ENCODE measurements at regions not wholly inside any gene's neighbourhood (a gene's known extent, or its start where the extent isn't known, plus 50 kb on each side); places are given as distances from the start of the nearest gene placed in this dataset.
"Not testable (repeated sequence)": the region's sequence is repeated elsewhere in the genome, so short reads cannot be mapped to it uniquely, and the experiment has no call there.

GRCh38 chr9:80775971-80776370, 913.4 kb downstream of the TLE1 start:
- no peak overlapping the region for H3K9ac ChIP-seq (ENCODE audit: low read length)
- no peaks in the 10 kb centered on the region for H3K9me2 ChIP-seq (replicated peaks; ENCODE audit: insufficient read depth, low read length)
- H3K4me2 ChIP-seq (ENCODE audit: low read depth, low read length, poor library complexity, severe bottlenecking) = no peak overlapping the region
- no peak for DNase-seq
- no peak overlapping the region for H3K4me3 ChIP-seq (ENCODE audit: low read length)
- no peaks in the 10 kb centered on the region for H3K36me3 ChIP-seq (ENCODE audit: insufficient read depth, low read length)
- no peaks in the 10 kb centered on the region for H4K20me1 ChIP-seq (ENCODE audit: insufficient read depth, low read depth, low read length)
- H3K27me3 ChIP-seq (ENCODE audit: low read length) = no peaks in the 10 kb centered on the region
- no peaks in the 10 kb centered on the region for H3K79me2 ChIP-seq (ENCODE audit: low read length)
- no peak overlapping the region for H2AFZ ChIP-seq (ENCODE audit: low read length)
- peaks cover 20% of the 10 kb centered on the region for H3K9me3 ChIP-seq (ENCODE audit: low read length)
- no peaks in the 10 kb centered on the region for H3K4me1 ChIP-seq (ENCODE audit: low read length)
- no peak overlapping the region for H3K27ac ChIP-seq (ENCODE audit: low read length)

GRCh38 chr9:80775530-80775929, 913.8 kb downstream of the TLE1 start:
- no peak overlapping the region for H3K27ac ChIP-seq (ENCODE audit: low read length)
- H2AFZ ChIP-seq (ENCODE audit: low read length) = no peak overlapping the region
- H3K79me2 ChIP-seq (ENCODE audit: low read length) = no peaks in the 10 kb centered on the region
- H3K36me3 ChIP-seq (ENCODE audit: insufficient read depth, low read length) = no peaks in the 10 kb centered on the region
- H3K4me2 ChIP-seq (ENCODE audit: low read depth, low read length, poor library complexity, severe bottlenecking) = no peak overlapping the region
- H4K20me1 ChIP-seq (ENCODE audit: insufficient read depth, low read depth, low read length) = no peaks in the 10 kb centered on the region
- H3K9me3 ChIP-seq (ENCODE audit: low read length) = peaks cover 20% of the 10 kb centered on the region
- H3K4me1 ChIP-seq (ENCODE audit: low read length) = no peaks in the 10 kb centered on the region
- H3K9me2 ChIP-seq (replicated peaks; ENCODE audit: insufficient read depth, low read length) = no peaks in the 10 kb centered on the region
- H3K4me3 ChIP-seq (ENCODE audit: low read length) = no peak overlapping the region
- no peaks in the 10 kb centered on the region for H3K27me3 ChIP-seq (ENCODE audit: low read length)
- DNase-seq = no peak
- H3K9ac ChIP-seq (ENCODE audit: low read length) = no peak overlapping the region

- no peak overlapping the region for H3K4me2 ChIP-seq (ENCODE audit: low read depth, low read length, poor library complexity, severe bottlenecking)
- no peaks in the 10 kb centered on the region for H4K20me1 ChIP-seq (ENCODE audit: insufficient read depth, low read depth, low read length)
- no peak overlapping the region for H3K4me3 ChIP-seq (ENCODE audit: low read length)
- no peaks in the 10 kb centered on the region for H3K27me3 ChIP-seq (ENCODE audit: low read length)
- no peak overlapping the region for H2AFZ ChIP-seq (ENCODE audit: low read length)
- H3K9me2 ChIP-seq (replicated peaks; ENCODE audit: insufficient read depth, low read length) = 0 out of 2 replicates have a peak, but pooled peaks cover 3% of the 10 kb centered on the region
- no peak overlapping the region for H3K27ac ChIP-seq (ENCODE audit: low read length)
- H3K79me2 ChIP-seq (ENCODE audit: low read length) = no peaks in the 10 kb centered on the region
- DNase-seq = no peak
- H3K36me3 ChIP-seq (ENCODE audit: insufficient read depth, low read length) = no peaks in the 10 kb centered on the region
- no peak overlapping the region for H3K9ac ChIP-seq (ENCODE audit: low read length)
- H3K4me1 ChIP-seq (ENCODE audit: low read length) = no peaks in the 10 kb centered on the region
- peaks cover 17% of the 10 kb centered on the region for H3K9me3 ChIP-seq (ENCODE audit: low read length)
Observed at GRCh38 chr9:80771555-80772347, 917.6 kb downstream of the TLE1 start.

- peaks cover 23% of the 10 kb centered on the region for H3K9me3 ChIP-seq (ENCODE audit: low read length)
- H3K9ac ChIP-seq (ENCODE audit: low read length) = no peak overlapping the region
- no peak for DNase-seq
- H4K20me1 ChIP-seq (ENCODE audit: insufficient read depth, low read depth, low read length) = no peaks in the 10 kb centered on the region
- no peaks in the 10 kb centered on the region for H3K9me2 ChIP-seq (replicated peaks; ENCODE audit: insufficient read depth, low read length)
- H3K4me1 ChIP-seq (ENCODE audit: low read length) = no peaks in the 10 kb centered on the region
- no peak overlapping the region for H3K27ac ChIP-seq (ENCODE audit: low read length)
- no peak overlapping the region for H2AFZ ChIP-seq (ENCODE audit: low read length)
- H3K27me3 ChIP-seq (ENCODE audit: low read length) = no peaks in the 10 kb centered on the region
- no peak overlapping the region for H3K4me3 ChIP-seq (ENCODE audit: low read length)
- no peaks in the 10 kb centered on the region for H3K36me3 ChIP-seq (ENCODE audit: insufficient read depth, low read length)
- H3K79me2 ChIP-seq (ENCODE audit: low read length) = no peaks in the 10 kb centered on the region
- H3K4me2 ChIP-seq (ENCODE audit: low read depth, low read length, poor library complexity, severe bottlenecking) = no peak overlapping the region
Observed at GRCh38 chr9:80763536-80763935, 925.8 kb downstream of the TLE1 start.

GRCh38 chr9:80755586-80755985, 933.8 kb downstream of the TLE1 start:
- no peak overlapping the region for H3K27ac ChIP-seq (ENCODE audit: low read length)
- DNase-seq = no peak
- no peak overlapping the region for H3K9ac ChIP-seq (ENCODE audit: low read length)
- H3K79me2 ChIP-seq (ENCODE audit: low read length) = no peaks in the 10 kb centered on the region
- no peaks in the 10 kb centered on the region for H3K4me1 ChIP-seq (ENCODE audit: low read length)
- no peak overlapping the region for H3K4me3 ChIP-seq (ENCODE audit: low read length)
- no peaks in the 10 kb centered on the region for H3K27me3 ChIP-seq (ENCODE audit: low read length)
- no peaks in the 10 kb centered on the region for H4K20me1 ChIP-seq (ENCODE audit: insufficient read depth, low read depth, low read length)
- no peak overlapping the region for H2AFZ ChIP-seq (ENCODE audit: low read length)
- H3K9me3 ChIP-seq (ENCODE audit: low read length) = peaks cover 20% of the 10 kb centered on the region
- no peaks in the 10 kb centered on the region for H3K9me2 ChIP-seq (replicated peaks; ENCODE audit: insufficient read depth, low read length)
- H3K4me2 ChIP-seq (ENCODE audit: low read depth, low read length, poor library complexity, severe bottlenecking) = no peak overlapping the region
- H3K36me3 ChIP-seq (ENCODE audit: insufficient read depth, low read length) = no peaks in the 10 kb centered on the region

GRCh38 chr9:80747056-80747455, 942.3 kb downstream of the TLE1 start:
- not testable (repeated sequence) for H3K79me2 ChIP-seq (ENCODE audit: low read length); H3K9me2 ChIP-seq (replicated peaks; ENCODE audit: insufficient read depth, low read length); H3K27me3 ChIP-seq (ENCODE audit: low read length); H4K20me1 ChIP-seq (ENCODE audit: insufficient read depth, low read depth, low read length); DNase-seq; H3K9ac ChIP-seq (ENCODE audit: low read length); H3K27ac ChIP-seq (ENCODE audit: low read length); H3K9me3 ChIP-seq (ENCODE audit: low read length); H2AFZ ChIP-seq (ENCODE audit: low read length); H3K4me3 ChIP-seq (ENCODE audit: low read length); H3K36me3 ChIP-seq (ENCODE audit: insufficient read depth, low read length); H3K4me2 ChIP-seq (ENCODE audit: low read depth, low read length, poor library complexity, severe bottlenecking); H3K4me1 ChIP-seq (ENCODE audit: low read length)

- DNase-seq = no peak
- Histone ChIP-seq H4K20me1 (ENCODE audit: insufficient read depth, low read depth, low read length) (no peaks in the 10 kb centered on the region), H3K36me3 (ENCODE audit: insufficient read depth, low read length) (no peaks in the 10 kb centered on the region), H3K9me3 (ENCODE audit: low read length) (peaks cover 32% of the 10 kb centered on the region), H2AFZ (ENCODE audit: low read length) (no peak overlapping the region), H3K9ac (ENCODE audit: low read length) (no peak overlapping the region), H3K27me3 (ENCODE audit: low read length) (no peaks in the 10 kb centered on the region), H3K79me2 (ENCODE audit: low read length) (no peaks in the 10 kb centered on the region), H3K4me2 (ENCODE audit: low read depth, low read length, poor library complexity, severe bottlenecking) (no peak overlapping the region), H3K4me3 (ENCODE audit: low read length) (no peak overlapping the region), H3K9me2 (replicated peaks; ENCODE audit: insufficient read depth, low read length) (no peaks in the 10 kb centered on the region), H3K4me1 (ENCODE audit: low read length) (no peaks in the 10 kb centered on the region), H3K27ac (ENCODE audit: low read length) (no peak overlapping the region)
Observed at GRCh38 chr9:80732506-80732905, 956.8 kb downstream of the TLE1 start.

GRCh38 chr9:80720579-80720978, 968.8 kb downstream of the TLE1 start:
- no peak for DNase-seq
- Histone ChIP-seq H3K4me3 (ENCODE audit: low read length) (no peak overlapping the region), H4K20me1 (ENCODE audit: insufficient read depth, low read depth, low read length) (no peaks in the 10 kb centered on the region), H3K9me3 (ENCODE audit: low read length) (peaks cover 12% of the 10 kb centered on the region), H3K27me3 (ENCODE audit: low read length) (no peaks in the 10 kb centered on the region), H2AFZ (ENCODE audit: low read length) (no peak overlapping the region), H3K4me1 (ENCODE audit: low read length) (no peaks in the 10 kb centered on the region), H3K4me2 (ENCODE audit: low read depth, low read length, poor library complexity, severe bottlenecking) (no peak overlapping the region), H3K27ac (ENCODE audit: low read length) (no peak overlapping the region), H3K36me3 (ENCODE audit: insufficient read depth, low read length) (no peaks in the 10 kb centered on the region), H3K79me2 (ENCODE audit: low read length) (no peaks in the 10 kb centered on the region), H3K9ac (ENCODE audit: low read length) (no peak overlapping the region), H3K9me2 (replicated peaks; ENCODE audit: insufficient read depth, low read length) (no peaks in the 10 kb centered on the region)

All from Karpas-422 (cell line).